ENCODE measurements at regions not wholly inside any gene's neighbourhood (a gene's known extent, or its start where the extent isn't known, plus 50 kb on each side); places are given as distances from the start of the nearest gene placed in this dataset.

- Histone ChIP-seq H3K4me2 (ENCODE audit: low read length) (no peak overlapping the region), H3K27me3 (ENCODE audit: control insufficient read depth, insufficient read depth, low read length) (no peaks in the 10 kb centered on the region), H3K27ac (no peak overlapping the region), H3K79me2 (no peaks in the 10 kb centered on the region), H3K9me3 (ENCODE audit: control insufficient read depth, low read length) (no peaks in the 10 kb centered on the region), H3K4me3 (ENCODE audit: low read depth, low read length) (no peak overlapping the region), H3K36me3 (ENCODE audit: control insufficient read depth, insufficient read depth, low read length) (no peaks in the 10 kb centered on the region), H3K9ac (no peak overlapping the region), H3K4me1 (no peaks in the 10 kb centered on the region), H2AFZ (no peak overlapping the region)
- no peak for TF ChIP-seq CTCF (IDR thresholded peaks at IDR 0.05)
Observed at GRCh38 chr1:60129911-60130310, 56.3 kb upstream of the C1orf87 start.

GRCh38 chr1:60126723-60127122, 53.2 kb upstream of the C1orf87 start:
- no peaks in the 10 kb centered on the region for H3K4me1 ChIP-seq
- H3K4me3 ChIP-seq (ENCODE audit: low read depth, low read length): no peak overlapping the region
- H3K9ac ChIP-seq: no peak overlapping the region
- H2AFZ ChIP-seq: no peak overlapping the region
- no peaks in the 10 kb centered on the region for H3K36me3 ChIP-seq (ENCODE audit: control insufficient read depth, insufficient read depth, low read length)
- H3K9me3 ChIP-seq (ENCODE audit: control insufficient read depth, low read length): no peaks in the 10 kb centered on the region
- H3K27me3 ChIP-seq (ENCODE audit: control insufficient read depth, insufficient read depth, low read length): no peaks in the 10 kb centered on the region
- no peak overlapping the region for H3K27ac ChIP-seq
- no peak overlapping the region for H3K4me2 ChIP-seq (ENCODE audit: low read length)
- H3K79me2 ChIP-seq: no peaks in the 10 kb centered on the region
- no peak for TF ChIP-seq CTCF (IDR thresholded peaks at IDR 0.05)
